Spleen (tissue), 11 donors: ENCODE measurements at regions not wholly inside any gene's neighbourhood (a gene's known extent, or its start where the extent isn't known, plus 50 kb on each side); places are given as distances from the start of the nearest gene placed in this dataset.

Experiments used
- DNase-seq: peaks from one replicate; pipeline ENCODE4 v3.0.0-alpha.2; 2020
- H3K27ac ChIP-seq, 8 donors: fragments of 200-600 bp; sonication (generic) in 7 of 8; 1 replicate in 4 of 8; 2 replicates in 4 of 8; pipeline versions ENCODE4 v1.5.0 to v1.8.0; 2016 to 2021; ENCODE audit warnings: inconsistent platforms in 4 of 8, mild to moderate bottlenecking in 4 of 8, moderate library complexity in 1 of 8
- H3K27me3 ChIP-seq, 7 donors: fragments of 200-600 bp; sonication (generic) in 6 of 7; replicated peaks in 1 of 7; 1 replicate in 4 of 7; 2 replicates in 3 of 7; pipeline versions ENCODE4 v1.5.0 to v1.8.0; 2016 to 2021; ENCODE audit warnings: inconsistent platforms in 3 of 7, mild to moderate bottlenecking in 1 of 7
- H3K36me3 ChIP-seq, 6 donors: fragments of 200-600 bp; sonication (generic) in 5 of 6; 1 replicate in 4 of 6; 2 replicates in 2 of 6; pipeline versions ENCODE4 v1.5.0 to v1.8.0; 2016 to 2021; ENCODE audit warnings: inconsistent platforms in 2 of 6
- H3K4me1 ChIP-seq, 6 donors: fragments of 200-600 bp; sonication (generic) in 5 of 6; 1 replicate in 3 of 6; 2 replicates in 3 of 6; pipeline versions ENCODE4 v1.5.0 to v1.8.0; 2016 to 2021; ENCODE audit warnings: inconsistent platforms in 3 of 6
- H3K4me3 ChIP-seq, 8 donors: fragments of 200-600 bp; sonication (generic) in 7 of 8; 1 replicate in 4 of 8; 2 replicates in 4 of 8; pipeline versions ENCODE4 v1.5.0 to v1.8.0; 2016 to 2021; ENCODE audit warnings: inconsistent platforms in 4 of 8, mild to moderate bottlenecking in 4 of 8, moderate library complexity in 2 of 8
- H3K9me3 ChIP-seq, 8 donors: fragments of 200-600 bp; sonication (generic) in 7 of 8; 1 replicate in 4 of 8; 2 replicates in 4 of 8; pipeline versions ENCODE4 v1.5.0 to v1.8.0; 2016 to 2021; ENCODE audit warnings: inconsistent platforms in 4 of 8
- POLR2A ChIP-seq, 3 donors: fragments of 450-650 bp; IDR thresholded peaks; one replicate each; pipeline ENCODE4 v1.5.1; 2017; ENCODE audit warnings: antibody characterized with exemption in 3 of 3, mild to moderate bottlenecking in 1 of 3
- POLR2AphosphoS5 ChIP-seq, 3 donors: sonication (generic); formaldehyde crosslinking; IDR thresholded peaks; one replicate each; pipeline ENCODE4 v1.5.1; 2017; ENCODE audit warnings: antibody characterized with exemption in 3 of 3
- WGBS, 5 donors: extraction: QIAGEN DNeasy Blood & Tissue Kit in 3 of 5; methylation state at CpG; one replicate each; pipeline versions ENCODE4 v1.1.5 to v1.1.7; 2013 to 2018; 5-methylcytosine and 5-hydroxymethylcytosine counted together
- intact Hi-C: fragments of 100-400 bp; cut with DNase I; formaldehyde crosslinking; loops from one replicate; pipeline ENCODE4 v1.15.0; 2023; ENCODE audit warnings: low total_unique reads
- TF ChIP-seq, protein P1 (sequence below), 11 experiments: fragments of 200-600 bp in 7 of 11; fragments of 450-650 bp in 4 of 11; sonication (generic) in 4 of 11; IDR thresholded peaks in 8 of 11; conservative IDR thresholded peaks in 3 of 11; 1 replicate in 7 of 11; 2 replicates in 4 of 11; pipeline versions ENCODE4 v1.4.0 to v1.8.0; 2016 to 2021; ENCODE audit warnings: antibody characterized with exemption in 11 of 11, inconsistent platforms in 4 of 11, mild to moderate bottlenecking in 1 of 11
- donor health status: healthy with polysubstance abuse.
- donor health status: DM: no; HTN: no; CAD: no; lungs with moderate emphysema.
- donor health status: DM: no; HTN: no; CAD: no.
- donor health status: Bipolar disorder and iron deficiency.
- donor health status: healthy.
- donor health status: DM: no; HTN: no; CAD: no.
- donor health status: DM: yes; HTN: yes; CAD: no.

GRCh38 chr10:37712489-37713131, 144.8 kb downstream of the ZNF248 start:
- intact Hi-C loops = no loop called here
- DNase-seq = peak; percentile 58
- WGBS, 5 donors = 79 to 90% (median 84%) methylated on average over 3 to 4 of the region's 4 CpGs; no CpG with 5 or more reads in 1 of the 5 donors
- no peak for TF ChIP-seq POLR2A (IDR thresholded peaks at IDR 0.05)
- TF ChIP-seq POLR2AphosphoS5 (IDR thresholded peaks at IDR 0.05) = no peak
- TF ChIP-seq, protein P1, sequence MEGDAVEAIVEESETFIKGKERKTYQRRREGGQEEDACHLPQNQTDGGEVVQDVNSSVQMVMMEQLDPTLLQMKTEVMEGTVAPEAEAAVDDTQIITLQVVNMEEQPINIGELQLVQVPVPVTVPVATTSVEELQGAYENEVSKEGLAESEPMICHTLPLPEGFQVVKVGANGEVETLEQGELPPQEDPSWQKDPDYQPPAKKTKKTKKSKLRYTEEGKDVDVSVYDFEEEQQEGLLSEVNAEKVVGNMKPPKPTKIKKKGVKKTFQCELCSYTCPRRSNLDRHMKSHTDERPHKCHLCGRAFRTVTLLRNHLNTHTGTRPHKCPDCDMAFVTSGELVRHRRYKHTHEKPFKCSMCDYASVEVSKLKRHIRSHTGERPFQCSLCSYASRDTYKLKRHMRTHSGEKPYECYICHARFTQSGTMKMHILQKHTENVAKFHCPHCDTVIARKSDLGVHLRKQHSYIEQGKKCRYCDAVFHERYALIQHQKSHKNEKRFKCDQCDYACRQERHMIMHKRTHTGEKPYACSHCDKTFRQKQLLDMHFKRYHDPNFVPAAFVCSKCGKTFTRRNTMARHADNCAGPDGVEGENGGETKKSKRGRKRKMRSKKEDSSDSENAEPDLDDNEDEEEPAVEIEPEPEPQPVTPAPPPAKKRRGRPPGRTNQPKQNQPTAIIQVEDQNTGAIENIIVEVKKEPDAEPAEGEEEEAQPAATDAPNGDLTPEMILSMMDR (IDR thresholded peaks at IDR 0.05 in 8 of 11, conservative IDR thresholded peaks at IDR 0.05 in 3 of 11) = no peak
- Histone ChIP-seq H3K27me3 (no peaks in the 10 kb centered on the region), H3K4me1 (no peaks in the 10 kb centered on the region), H3K36me3 (no peaks in the 10 kb centered on the region), H3K9me3 (peaks cover 0 to 34% (median 3%) of the 10 kb centered on the region in 8 donors), H3K27ac (no peak overlapping the region), H3K4me3 (no peak overlapping the region)

DNA sequence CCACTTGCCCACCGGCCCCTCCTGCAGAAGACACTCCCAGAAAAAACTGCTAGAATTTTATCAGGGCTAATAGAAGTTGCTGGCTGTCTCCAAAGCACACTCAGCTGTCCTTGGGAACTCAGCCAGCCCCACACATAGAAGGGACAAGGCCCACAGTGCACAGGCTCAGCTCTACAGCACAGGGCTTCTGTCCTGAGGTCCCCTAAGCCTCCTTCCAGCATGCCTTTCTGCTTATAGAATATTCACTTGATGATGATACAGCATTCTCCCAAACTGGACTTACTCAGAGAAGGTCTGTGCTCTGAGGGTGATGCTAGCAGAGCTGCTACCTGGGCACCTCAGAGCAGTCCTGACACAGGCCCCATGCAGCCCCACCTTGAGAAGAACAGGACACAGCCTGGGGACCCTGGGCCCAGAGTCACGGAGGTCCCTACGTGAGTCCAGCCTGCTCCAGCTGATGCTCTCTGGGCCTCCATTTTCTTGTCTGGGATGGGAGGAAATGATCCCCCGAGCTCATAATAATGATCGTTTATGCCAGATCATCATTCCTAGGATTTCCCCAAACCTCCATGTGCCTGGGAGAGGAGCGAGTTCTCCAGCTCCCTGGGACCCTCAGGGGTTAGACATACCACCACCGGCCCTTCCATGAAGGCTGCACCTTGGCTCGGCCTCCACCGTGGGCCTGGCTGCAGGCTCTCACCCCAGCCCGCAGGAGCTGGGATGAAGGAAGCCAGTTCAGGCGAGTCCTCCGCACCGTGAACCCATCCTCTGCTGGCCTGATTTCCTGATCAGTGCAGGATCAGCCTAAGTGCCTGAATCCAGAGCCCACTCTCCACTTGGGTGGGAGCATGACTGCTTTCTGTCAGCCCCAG, 145.6 kb downstream of the ZNF248 start:
- peak; percentile 53 for DNase-seq
- intact Hi-C loops = no loop called here
- Histone ChIP-seq H3K9me3 (peaks cover 0 to 35% (median 2%) of the 10 kb centered on the region in 8 donors), H3K27me3 (no peaks in the 10 kb centered on the region), H3K4me1 (no peaks in the 10 kb centered on the region), H3K36me3 (no peaks in the 10 kb centered on the region), H3K27ac (no peak overlapping the region), H3K4me3 (no peak overlapping the region)
- TF ChIP-seq POLR2A (IDR thresholded peaks at IDR 0.05) = no peak
- TF ChIP-seq, protein P1 (IDR thresholded peaks at IDR 0.05 in 8 of 11, conservative IDR thresholded peaks at IDR 0.05 in 3 of 11) = no peak
- TF ChIP-seq POLR2AphosphoS5 (IDR thresholded peaks at IDR 0.05) = no peak
- WGBS, 5 donors = 81 to 88% (median 83%) methylated on average over 12 to 13 of the region's 13 CpGs

GRCh38 chr10:37710831-37711616, 146.4 kb downstream of the ZNF248 start:
- Histone ChIP-seq H3K36me3 (no peaks in the 10 kb centered on the region), H3K27me3 (no peaks in the 10 kb centered on the region), H3K4me3 (no peak overlapping the region), H3K4me1 (no peaks in the 10 kb centered on the region), H3K9me3 (peaks cover 0 to 38% (median 9%) of the 10 kb centered on the region in 8 donors), H3K27ac (no peak overlapping the region)
- whole genome bisulfite sequencing, 5 donors = 79 to 91% (median 87%) methylated on average over 3 to 7 of the region's 7 CpGs
- peak; percentile 62 for DNase-seq
- TF ChIP-seq POLR2AphosphoS5 (IDR thresholded peaks at IDR 0.05) (no peak), POLR2A (IDR thresholded peaks at IDR 0.05) (no peak)
- TF ChIP-seq, protein P1 (IDR thresholded peaks at IDR 0.05 in 8 of 11, conservative IDR thresholded peaks at IDR 0.05 in 3 of 11) = no peak
- intact Hi-C loops = no loop called here
